B cell (primary cell): ENCODE measurements at regions not wholly inside any gene's neighbourhood (a gene's known extent, or its start where the extent isn't known, plus 50 kb on each side); places are given as distances from the start of the nearest gene placed in this dataset.

Experiments
- ATAC-seq: fragments of 200-7000 bp; cut with Tn5 transposase; one replicate; pipeline ENCODE4 v1.10.0; 2021; ENCODE audit warnings: low read depth, mild to moderate bottlenecking, moderate number of reproducible peaks, moderate library complexity
- CTCF ChIA-PET: fragments of 350-600 bp; sonication (Branson Sonifier 250); formaldehyde crosslinking; loops from one replicate; lab custom pipeline; 2021; ENCODE audit warnings: antibody characterized with exemption, inconsistent platforms; lab: Charles Lee
- POLR2A ChIA-PET: fragments of 350-600 bp; sonication (Branson Sonifier 250); formaldehyde crosslinking; loops from one replicate; lab custom pipeline; 2021; ENCODE audit warnings: antibody characterized with exemption; lab: Charles Lee
- DNase-seq: peaks from one replicate; pipeline ENCODE4 v3.0.0; 2013
- H2AFZ ChIP-seq: 2 replicates; pipeline ENCODE4 v1.6.1; 2012; ENCODE audit warnings: mild to moderate bottlenecking, low read depth, low read length; ENCODE audit not compliant: insufficient read depth, poor library complexity, severe bottlenecking
- H3K27ac ChIP-seq, 2 donors: 1 replicate in 1 of 2; 2 replicates in 1 of 2; pipeline ENCODE4 v1.5.1; 2012 to 2013; ENCODE audit warnings: low read length in 2 of 2, mild to moderate bottlenecking in 2 of 2, moderate library complexity in 1 of 2
- H3K27me3 ChIP-seq, 4 experiments: fragments of 200-600 bp in 1 of 4; sonication (generic) in 1 of 4; replicated peaks in 1 of 4; 1 replicate in 2 of 4; 2 replicates in 2 of 4; pipeline versions ENCODE4 v1.6.1 to v1.7.0; 2013 to 2016; ENCODE audit warnings: low read length in 3 of 4, mild to moderate bottlenecking in 2 of 4, mixed read lengths in 1 of 4, moderate library complexity in 1 of 4; ENCODE audit not compliant: insufficient read depth in 4 of 4, control insufficient read depth in 3 of 4; ENCODE audit errors: control extremely low read depth in 1 of 4
- H3K36me3 ChIP-seq, 2 experiments: replicated peaks in 1 of 2; 1 replicate in 1 of 2; 2 replicates in 1 of 2; pipeline versions ENCODE4 v1.6.1 to v1.7.1; 2013; ENCODE audit warnings: low read length in 1 of 2; ENCODE audit not compliant: insufficient read depth in 2 of 2, control insufficient read depth in 1 of 2; ENCODE audit errors: control extremely low read depth in 1 of 2, extremely low read depth in 1 of 2
- H3K4me1 ChIP-seq, 2 donors: fragments of 200-600 bp in 1 of 2; sonication (generic) in 1 of 2; 1 replicate in 1 of 2; 2 replicates in 1 of 2; pipeline versions ENCODE4 v1.5.1 to v1.6.1; 2013 to 2017; ENCODE audit warnings: low read length in 2 of 2; ENCODE audit not compliant: control insufficient read depth in 2 of 2, insufficient read depth in 2 of 2
- H3K4me2 ChIP-seq: replicated peaks from 2 replicates; pipeline ENCODE3; 2012; ENCODE audit warnings: mild to moderate bottlenecking, low read depth, low read length; ENCODE audit not compliant: poor library complexity, severe bottlenecking
- H3K4me3 ChIP-seq, 5 experiments: fragments of 200-600 bp in 1 of 5; sonication (generic) in 1 of 5; 1 replicate in 3 of 5; 2 replicates in 2 of 5; pipeline versions ENCODE4 v1.5.1 to v1.7.0; 2011 to 2016; ENCODE audit warnings: low read length in 4 of 5, mild to moderate bottlenecking in 4 of 5, low read depth in 2 of 5, control low read depth in 1 of 5, moderate library complexity in 1 of 5; ENCODE audit not compliant: insufficient read depth in 1 of 5; ENCODE audit errors: control extremely low read depth in 1 of 5, extremely low read depth in 1 of 5
- H3K79me2 ChIP-seq: fragments of 200-600 bp; sonication (generic); one replicate; pipeline ENCODE4 v1.6.0; 2016; ENCODE audit warnings: low read length; ENCODE audit not compliant: control insufficient read depth, insufficient read depth
- H3K9ac ChIP-seq: fragments of 200-600 bp; sonication (generic); 2 replicates; pipeline ENCODE4 v1.6.1; 2017; ENCODE audit warnings: mild to moderate bottlenecking, low read length, moderate library complexity
- H3K9me3 ChIP-seq, 3 donors: one replicate each; pipeline versions ENCODE4 v1.6.1 to v1.7.1; 2013; ENCODE audit warnings: low read length in 2 of 3; ENCODE audit not compliant: control insufficient read depth in 2 of 3, insufficient read depth in 1 of 3; ENCODE audit errors: control extremely low read depth in 1 of 3
- H4K20me1 ChIP-seq: 2 replicates; pipeline ENCODE4 v1.6.0; 2012; ENCODE audit warnings: mild to moderate bottlenecking, low read length; ENCODE audit not compliant: insufficient read depth, control insufficient read depth, poor library complexity, severe bottlenecking
- H3K27ac Mint-ChIP-seq: one replicate; pipeline ENCODE4 v1.8.0; 2021; ENCODE audit warnings: mixed read lengths
- H3K27me3 Mint-ChIP-seq: one replicate; pipeline ENCODE4 v1.8.0; 2021; ENCODE audit warnings: mixed read lengths
- H3K4me1 Mint-ChIP-seq: one replicate; pipeline ENCODE4 v1.8.0; 2021; ENCODE audit warnings: mixed read lengths
- H3K4me3 Mint-ChIP-seq: one replicate; pipeline ENCODE4 v1.8.0; 2021; ENCODE audit warnings: mixed read lengths
- H3K9me3 Mint-ChIP-seq: one replicate; pipeline ENCODE4 v1.8.0; 2022; ENCODE audit warnings: mixed read lengths; ENCODE audit not compliant: insufficient read depth
- EZH2 ChIP-seq: IDR thresholded peaks from 2 replicates; pipeline ENCODE4 v1.6.1; 2012; ENCODE audit warnings: borderline replicate concordance, low read depth, mild to moderate bottlenecking, moderate library complexity, low read length; ENCODE audit not compliant: insufficient read depth, poor library complexity, severe bottlenecking
- WGBS: methylation state at CpG from one replicate; pipeline ENCODE4 v1.1.5; 2013; ENCODE audit warnings: missing lambda C conversion rate; ENCODE audit not compliant: insufficient coverage; 5-methylcytosine and 5-hydroxymethylcytosine counted together
- intact Hi-C: fragments of 100-400 bp; cut with micrococcal nuclease; formaldehyde crosslinking; loops from one replicate; pipeline ENCODE4 v1.10.0; 2022
- TF ChIP-seq, protein P1 (sequence below): fragments of 200-600 bp; IDR thresholded peaks from one replicate; pipeline ENCODE4 v1.8.0; 2022; ENCODE audit warnings: antibody characterized with exemption, mild to moderate bottlenecking

DNA sequence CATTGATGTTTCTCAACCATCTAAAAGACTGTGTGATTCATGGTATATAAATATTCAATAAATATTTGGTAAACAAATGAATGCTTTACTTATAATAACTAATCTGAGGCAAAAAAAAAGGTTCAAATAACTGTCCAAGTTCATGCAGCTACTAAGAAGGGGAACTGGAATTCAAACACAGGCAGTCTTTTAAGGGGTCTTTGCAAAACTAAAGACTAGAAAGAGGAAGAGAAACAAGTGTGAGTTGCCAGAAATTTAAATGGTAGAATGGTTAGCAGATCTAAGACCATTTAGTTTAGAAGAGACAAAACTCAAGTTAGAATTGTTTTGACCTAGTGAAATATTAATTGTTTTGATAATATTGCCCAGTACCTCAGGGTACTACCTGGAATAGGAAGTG is 642.0 kb upstream of the LRRN3 start:
- Histone ChIP-seq H3K36me3 (no peaks in the 10 kb centered on the region), H2AFZ (no peak overlapping the region), H3K9ac (no peak overlapping the region), H3K9me3 (no peaks in the 10 kb centered on the region), H3K4me1 (no peaks in the 10 kb centered on the region), H3K4me2 (no peak overlapping the region), H3K27me3 (no peaks in the 10 kb centered on the region), H3K27ac (no peak overlapping the region), H3K4me3 (no peak overlapping the region), H3K79me2 (no peaks in the 10 kb centered on the region), H4K20me1 (no peaks in the 10 kb centered on the region)
- POLR2A ChIA-PET: no interaction called here
- DNase-seq (no peak), ATAC-seq (no peak)
- no peak overlapping the region for H3K27ac Mint-ChIP-seq
- no peaks in the 10 kb centered on the region for H3K27me3 Mint-ChIP-seq
- H3K9me3 Mint-ChIP-seq: no peaks in the 10 kb centered on the region
- CTCF ChIA-PET: no interaction called here
- no peak for TF ChIP-seq EZH2
- TF ChIP-seq, protein P1, sequence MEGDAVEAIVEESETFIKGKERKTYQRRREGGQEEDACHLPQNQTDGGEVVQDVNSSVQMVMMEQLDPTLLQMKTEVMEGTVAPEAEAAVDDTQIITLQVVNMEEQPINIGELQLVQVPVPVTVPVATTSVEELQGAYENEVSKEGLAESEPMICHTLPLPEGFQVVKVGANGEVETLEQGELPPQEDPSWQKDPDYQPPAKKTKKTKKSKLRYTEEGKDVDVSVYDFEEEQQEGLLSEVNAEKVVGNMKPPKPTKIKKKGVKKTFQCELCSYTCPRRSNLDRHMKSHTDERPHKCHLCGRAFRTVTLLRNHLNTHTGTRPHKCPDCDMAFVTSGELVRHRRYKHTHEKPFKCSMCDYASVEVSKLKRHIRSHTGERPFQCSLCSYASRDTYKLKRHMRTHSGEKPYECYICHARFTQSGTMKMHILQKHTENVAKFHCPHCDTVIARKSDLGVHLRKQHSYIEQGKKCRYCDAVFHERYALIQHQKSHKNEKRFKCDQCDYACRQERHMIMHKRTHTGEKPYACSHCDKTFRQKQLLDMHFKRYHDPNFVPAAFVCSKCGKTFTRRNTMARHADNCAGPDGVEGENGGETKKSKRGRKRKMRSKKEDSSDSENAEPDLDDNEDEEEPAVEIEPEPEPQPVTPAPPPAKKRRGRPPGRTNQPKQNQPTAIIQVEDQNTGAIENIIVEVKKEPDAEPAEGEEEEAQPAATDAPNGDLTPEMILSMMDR: no peak
- intact Hi-C loops: no loop called here
- H3K4me3 Mint-ChIP-seq: no peak overlapping the region
- H3K4me1 Mint-ChIP-seq: no peaks in the 10 kb centered on the region

DNA sequence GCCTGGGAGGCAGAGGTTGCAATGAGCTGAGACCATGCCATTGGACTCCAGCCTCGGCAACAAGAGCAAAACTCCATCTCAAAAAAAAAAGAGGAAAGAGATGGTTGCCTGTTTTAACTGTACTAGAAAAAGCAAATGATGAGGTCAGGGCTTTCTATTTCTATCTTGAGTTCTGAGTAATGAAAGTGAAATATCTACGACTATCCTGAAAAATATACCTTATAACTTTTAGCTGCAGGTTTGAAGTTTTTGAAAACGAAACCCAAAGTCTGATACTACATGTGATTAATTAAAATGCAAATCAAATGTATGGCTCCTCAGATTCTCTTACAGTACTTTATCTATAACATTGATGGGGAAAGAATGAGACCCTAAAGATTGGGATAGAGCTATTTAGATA is 636.2 kb upstream of the LRRN3 start:
- ATAC-seq: no peak
- no peak overlapping the region for H3K4me3 ChIP-seq
- no peak for DNase-seq
- POLR2A ChIA-PET: no interaction called here
- H4K20me1 ChIP-seq: no peaks in the 10 kb centered on the region
- H3K9me3 ChIP-seq: no peaks in the 10 kb centered on the region
- CTCF ChIA-PET: no interaction called here
- H3K4me3 Mint-ChIP-seq: no peak overlapping the region
- no peaks in the 10 kb centered on the region for H3K27me3 Mint-ChIP-seq
- no peak overlapping the region for H2AFZ ChIP-seq
- WGBS: no CpG with 5 or more reads among the region's 3 CpGs
- no peak overlapping the region for H3K27ac ChIP-seq
- no peaks in the 10 kb centered on the region for H3K27me3 ChIP-seq
- no peak overlapping the region for H3K27ac Mint-ChIP-seq
- no peaks in the 10 kb centered on the region for H3K36me3 ChIP-seq
- no peaks in the 10 kb centered on the region for H3K4me1 ChIP-seq
- H3K79me2 ChIP-seq: no peaks in the 10 kb centered on the region
- intact Hi-C loops: no loop called here
- TF ChIP-seq, protein P1: no peak
- no peak for TF ChIP-seq EZH2
- H3K9me3 Mint-ChIP-seq: no peaks in the 10 kb centered on the region
- H3K4me1 Mint-ChIP-seq: no peaks in the 10 kb centered on the region
- no peak overlapping the region for H3K9ac ChIP-seq
- no peak overlapping the region for H3K4me2 ChIP-seq
